ENCODE measurements at regions not wholly inside any gene's neighbourhood (a gene's known extent, or its start where the extent isn't known, plus 50 kb on each side); places are given as distances from the start of the nearest gene placed in this dataset.
A peak's percentile ranks its signal among the peaks of the same experiment; 100 is the strongest.

DNA sequence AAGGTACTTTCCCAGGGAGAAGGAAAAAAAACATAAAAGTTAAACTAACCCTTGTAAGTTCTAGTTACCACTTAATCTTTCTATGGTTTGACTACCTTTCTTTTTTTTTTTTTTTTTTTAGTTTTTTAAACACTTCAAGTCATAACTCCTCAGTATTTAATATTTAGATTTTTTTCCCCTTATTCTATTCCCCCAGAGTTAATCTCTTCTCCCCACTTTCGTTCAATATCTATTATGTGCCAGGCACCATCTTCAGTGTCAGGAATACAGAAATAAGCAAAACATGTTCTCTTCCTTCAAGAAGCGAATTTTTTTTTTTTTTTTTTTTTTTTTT is 62.0 kb upstream of the LOC128125822 start:
- DNase-seq (ENCODE audit: low read depth, low spot score) (no peak), ATAC-seq (no peak)
- TF ChIP-seq, protein P1, sequence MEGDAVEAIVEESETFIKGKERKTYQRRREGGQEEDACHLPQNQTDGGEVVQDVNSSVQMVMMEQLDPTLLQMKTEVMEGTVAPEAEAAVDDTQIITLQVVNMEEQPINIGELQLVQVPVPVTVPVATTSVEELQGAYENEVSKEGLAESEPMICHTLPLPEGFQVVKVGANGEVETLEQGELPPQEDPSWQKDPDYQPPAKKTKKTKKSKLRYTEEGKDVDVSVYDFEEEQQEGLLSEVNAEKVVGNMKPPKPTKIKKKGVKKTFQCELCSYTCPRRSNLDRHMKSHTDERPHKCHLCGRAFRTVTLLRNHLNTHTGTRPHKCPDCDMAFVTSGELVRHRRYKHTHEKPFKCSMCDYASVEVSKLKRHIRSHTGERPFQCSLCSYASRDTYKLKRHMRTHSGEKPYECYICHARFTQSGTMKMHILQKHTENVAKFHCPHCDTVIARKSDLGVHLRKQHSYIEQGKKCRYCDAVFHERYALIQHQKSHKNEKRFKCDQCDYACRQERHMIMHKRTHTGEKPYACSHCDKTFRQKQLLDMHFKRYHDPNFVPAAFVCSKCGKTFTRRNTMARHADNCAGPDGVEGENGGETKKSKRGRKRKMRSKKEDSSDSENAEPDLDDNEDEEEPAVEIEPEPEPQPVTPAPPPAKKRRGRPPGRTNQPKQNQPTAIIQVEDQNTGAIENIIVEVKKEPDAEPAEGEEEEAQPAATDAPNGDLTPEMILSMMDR (IDR thresholded peaks at IDR 0.05 in 2 of 3, conservative IDR thresholded peaks at IDR 0.05 in 1 of 3; ENCODE audit: borderline replicate concordance in 1 of 3, insufficient read depth in 1 of 3, low read depth in 2 of 3, low read length in 2 of 3), result no peak
- TF ChIP-seq POLR2AphosphoS5 (IDR thresholded peaks at IDR 0.05; ENCODE audit: low read depth, low read length), result no peak
- no peak for TF ChIP-seq EGR1 (IDR thresholded peaks at IDR 0.05; ENCODE audit: low read depth)
- TF ChIP-seq, protein P2, sequence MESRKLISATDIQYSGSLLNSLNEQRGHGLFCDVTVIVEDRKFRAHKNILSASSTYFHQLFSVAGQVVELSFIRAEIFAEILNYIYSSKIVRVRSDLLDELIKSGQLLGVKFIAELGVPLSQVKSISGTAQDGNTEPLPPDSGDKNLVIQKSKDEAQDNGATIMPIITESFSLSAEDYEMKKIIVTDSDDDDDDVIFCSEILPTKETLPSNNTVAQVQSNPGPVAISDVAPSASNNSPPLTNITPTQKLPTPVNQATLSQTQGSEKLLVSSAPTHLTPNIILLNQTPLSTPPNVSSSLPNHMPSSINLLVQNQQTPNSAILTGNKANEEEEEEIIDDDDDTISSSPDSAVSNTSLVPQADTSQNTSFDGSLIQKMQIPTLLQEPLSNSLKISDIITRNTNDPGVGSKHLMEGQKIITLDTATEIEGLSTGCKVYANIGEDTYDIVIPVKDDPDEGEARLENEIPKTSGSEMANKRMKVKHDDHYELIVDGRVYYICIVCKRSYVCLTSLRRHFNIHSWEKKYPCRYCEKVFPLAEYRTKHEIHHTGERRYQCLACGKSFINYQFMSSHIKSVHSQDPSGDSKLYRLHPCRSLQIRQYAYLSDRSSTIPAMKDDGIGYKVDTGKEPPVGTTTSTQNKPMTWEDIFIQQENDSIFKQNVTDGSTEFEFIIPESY (IDR thresholded peaks at IDR 0.05; ENCODE audit: extremely low read depth, insufficient replicate concordance, low read length), result no peak
- TF ChIP-seq YY1 (IDR thresholded peaks at IDR 0.05; ENCODE audit: extremely low read depth, insufficient replicate concordance, low read depth, low read length), result no peak
- TF ChIP-seq CBX3 (IDR thresholded peaks at IDR 0.05; ENCODE audit: low read depth), result no peak
- TF ChIP-seq FOSL1 (IDR thresholded peaks at IDR 0.05; ENCODE audit: low read depth), result no peak
- ChIA-PET RAD21 (ENCODE audit: low non-redundant PET in 1 of 2, low total read pairs in 2 of 2, uncharacterized antibody in 2 of 2, unreplicated experiment in 2 of 2) (no interaction called here), CTCF (no interaction called here), POLR2A (no interaction called here)
- no peaks in the 10 kb centered on the region for H3K9me3 ChIP-seq (ENCODE audit: control insufficient read depth in 1 of 2, insufficient read depth in 1 of 2, low read depth in 1 of 2, low read length in 2 of 2)
- H2AFZ ChIP-seq (ENCODE audit: low read depth, low read length, poor library complexity, severe bottlenecking), result peak overlapping the region; percentile 40
- no peak overlapping the region for H3K27ac ChIP-seq (ENCODE audit: low read depth, low read length)
- intact Hi-C loops (cut with micrococcal nuclease), result no loop called here
- H3K4me3 ChIP-seq (replicated peaks in 1 of 2; ENCODE audit: low read depth in 1 of 2, low read length in 2 of 2), result no peak overlapping the region
- no peaks in the 10 kb centered on the region for H4K20me1 ChIP-seq (ENCODE audit: insufficient read depth)
- no TSS peak for BruUV-seq (replicated peaks)
- H3K4me1 ChIP-seq (ENCODE audit: control insufficient read depth in 1 of 2, insufficient read depth in 2 of 2, low read length in 2 of 2), result peaks cover 1 to 45% of the 10 kb centered on the region in 2 experiments; a peak in 3 of 4 replicates
- H3K9ac ChIP-seq (ENCODE audit: low read length), result no peak overlapping the region
- H3K79me2 ChIP-seq (ENCODE audit: insufficient read depth, low read length), result no peaks in the 10 kb centered on the region
- H3K36me3 ChIP-seq (ENCODE audit: control insufficient read depth in 1 of 2, insufficient read depth in 2 of 2, low read length in 2 of 2), result no peaks in the 10 kb centered on the region
- no peak overlapping the region for H3K4me2 ChIP-seq (ENCODE audit: low read length)
- no peaks in the 10 kb centered on the region for H3K9me2 ChIP-seq (ENCODE audit: insufficient read depth)
- H3K27me3 ChIP-seq (ENCODE audit: insufficient read depth, low read length), result no peaks in the 10 kb centered on the region
